ENCODE measurements at regions not wholly inside any gene's neighbourhood (a gene's known extent, or its start where the extent isn't known, plus 50 kb on each side); places are given as distances from the start of the nearest gene placed in this dataset.

DNA sequence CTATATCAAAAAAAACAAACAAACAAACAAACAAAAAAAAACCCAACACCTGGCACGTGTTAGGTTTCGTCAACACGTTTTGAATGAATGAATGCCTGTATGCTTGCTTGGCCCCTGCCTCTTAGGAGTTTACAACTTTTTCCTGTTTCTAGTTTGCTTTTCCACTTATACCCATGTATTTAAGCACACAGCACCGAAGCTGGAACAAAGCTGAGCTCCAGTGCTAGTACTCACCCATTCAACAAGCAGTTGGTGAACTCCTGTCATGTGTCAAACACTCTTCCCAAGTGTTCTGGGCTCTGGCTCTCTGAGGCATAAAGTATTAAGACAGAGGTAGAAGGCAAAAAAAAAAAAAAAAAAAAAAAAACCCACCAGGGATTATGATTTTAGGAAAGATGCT, 599.3 kb downstream of the BUD13 start:
- no peak for DNase-seq (ENCODE audit: low read depth)
- no peak overlapping the region for H3K4me3 ChIP-seq (ENCODE audit: low read depth, low read length)

GRCh38 chr11:116172851-116173250, 599.9 kb downstream of the BUD13 start:
- no peak for DNase-seq (ENCODE audit: low read depth)
- H3K4me3 ChIP-seq (ENCODE audit: low read depth, low read length) = no peak overlapping the region

GRCh38 chr11:116172156-116172555, 600.6 kb downstream of the BUD13 start:
- DNase-seq (ENCODE audit: low read depth) = no peak
- H3K4me3 ChIP-seq (ENCODE audit: low read depth, low read length) = no peak overlapping the region

DNA sequence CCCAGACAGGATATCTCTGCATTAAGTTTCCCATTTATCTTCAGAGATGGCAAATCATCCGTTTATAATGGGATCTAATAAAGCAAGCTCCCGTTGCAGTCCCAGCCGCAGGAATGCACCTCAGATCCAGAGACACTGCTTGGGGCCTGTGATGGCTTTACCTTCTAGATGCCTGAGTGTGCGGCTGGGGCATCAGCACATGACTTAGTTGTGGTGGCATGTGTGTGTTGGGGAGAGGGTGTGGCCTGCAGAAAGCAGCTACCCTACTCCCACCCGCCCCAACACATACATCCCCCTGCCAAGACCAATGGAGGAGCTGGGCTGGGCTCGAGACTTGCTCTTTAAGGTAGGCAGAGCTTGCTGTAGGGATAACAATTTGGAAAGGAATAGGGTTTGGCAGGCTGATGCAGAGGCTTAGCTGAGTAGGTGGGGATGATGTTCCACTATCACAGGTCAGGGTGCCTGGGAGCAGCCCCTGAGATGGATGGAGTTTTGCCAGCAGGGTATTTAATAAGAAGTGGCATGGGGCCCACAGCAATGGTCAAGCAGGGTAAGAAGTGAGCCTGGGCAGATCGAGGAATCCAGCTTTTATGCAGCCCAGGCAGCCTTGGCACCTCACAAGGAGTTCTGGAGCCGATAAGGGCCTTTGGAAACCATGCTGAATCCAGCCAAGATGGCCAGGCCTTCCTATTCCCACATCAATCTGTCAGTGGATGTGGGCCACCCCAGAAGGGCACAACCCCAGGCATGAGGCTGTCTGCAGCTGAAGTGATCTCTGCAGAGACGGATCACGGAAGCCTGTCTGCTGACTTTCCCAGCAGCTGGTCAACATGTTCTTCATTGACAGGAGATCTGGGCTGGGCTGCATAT, 601.3 kb downstream of the BUD13 start:
- DNase-seq (ENCODE audit: low read depth) = no peak
- H3K4me3 ChIP-seq (ENCODE audit: low read depth, low read length) = no peak overlapping the region

GRCh38 chr11:116170526-116171120, 602.2 kb downstream of the BUD13 start:
- no peak for DNase-seq (ENCODE audit: low read depth)

GRCh38 chr11:116169776-116170175, 603.0 kb downstream of the BUD13 start:
- H3K4me3 ChIP-seq (ENCODE audit: low read depth, low read length) = no peak overlapping the region
- DNase-seq (ENCODE audit: low read depth) = no peak

More at GRCh38 chr11:116170526-116171120, 602.2 kb downstream of the BUD13 start:
- no peak overlapping the region for H3K4me3 ChIP-seq (ENCODE audit: low read depth, low read length)

DNA sequence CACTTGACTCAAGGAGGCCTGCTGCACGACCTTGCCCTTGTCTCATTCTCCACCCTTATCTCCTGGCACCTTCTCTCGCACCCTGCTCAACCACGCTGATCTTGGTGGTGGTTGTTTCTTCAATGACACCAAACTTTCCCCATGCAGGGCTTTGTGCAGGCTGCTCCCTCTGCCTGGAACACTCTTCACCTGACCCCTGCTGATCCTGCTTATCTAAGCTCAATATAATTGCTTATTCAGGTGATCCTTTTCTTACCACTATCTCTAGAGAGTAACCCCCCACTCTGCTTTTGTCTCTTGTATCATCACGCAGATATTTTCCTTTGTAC, 604.4 kb downstream of the BUD13 start:
- no peak for DNase-seq (ENCODE audit: low read depth)
- no peak overlapping the region for H3K4me3 ChIP-seq (ENCODE audit: low read depth, low read length)

DNA sequence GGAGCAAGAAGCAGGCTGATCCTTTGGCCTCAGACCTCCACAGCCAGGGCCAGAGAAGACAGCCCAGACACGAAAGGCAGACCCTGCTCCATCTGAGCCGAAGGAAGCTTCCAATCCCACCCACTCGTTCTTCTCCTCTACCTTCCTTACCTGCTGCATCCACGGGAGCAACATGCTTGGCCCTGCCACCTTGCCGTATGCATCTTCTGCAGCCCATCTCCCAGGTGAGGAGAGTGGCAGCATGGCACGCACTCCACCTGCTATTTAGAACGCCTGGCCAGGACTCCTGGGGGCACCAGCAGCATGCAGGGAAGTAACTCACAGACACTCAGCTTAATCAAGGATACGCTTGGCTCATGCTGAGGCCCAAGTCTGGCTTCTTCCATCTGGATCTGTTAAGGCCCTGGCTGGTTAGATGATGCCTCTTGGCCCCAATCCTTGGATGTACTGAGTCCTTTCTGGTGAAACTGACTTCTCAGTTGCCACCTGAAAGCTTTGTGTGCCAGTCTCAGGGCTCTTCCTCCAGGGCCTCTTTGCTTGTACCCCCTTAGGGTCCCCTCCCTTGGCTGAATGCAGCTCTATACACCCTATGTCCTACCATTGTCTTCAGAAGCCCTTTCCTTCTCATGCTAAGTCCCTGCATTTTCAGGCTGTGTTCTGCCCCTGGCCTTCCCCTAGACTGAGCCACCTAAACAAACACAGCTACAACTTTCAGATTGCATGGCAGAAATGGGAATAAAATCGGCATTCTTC, 604.9 kb downstream of the BUD13 start:
- H3K4me3 ChIP-seq (ENCODE audit: low read depth, low read length) = no peak overlapping the region
- DNase-seq (ENCODE audit: low read depth) = no peak

DNA sequence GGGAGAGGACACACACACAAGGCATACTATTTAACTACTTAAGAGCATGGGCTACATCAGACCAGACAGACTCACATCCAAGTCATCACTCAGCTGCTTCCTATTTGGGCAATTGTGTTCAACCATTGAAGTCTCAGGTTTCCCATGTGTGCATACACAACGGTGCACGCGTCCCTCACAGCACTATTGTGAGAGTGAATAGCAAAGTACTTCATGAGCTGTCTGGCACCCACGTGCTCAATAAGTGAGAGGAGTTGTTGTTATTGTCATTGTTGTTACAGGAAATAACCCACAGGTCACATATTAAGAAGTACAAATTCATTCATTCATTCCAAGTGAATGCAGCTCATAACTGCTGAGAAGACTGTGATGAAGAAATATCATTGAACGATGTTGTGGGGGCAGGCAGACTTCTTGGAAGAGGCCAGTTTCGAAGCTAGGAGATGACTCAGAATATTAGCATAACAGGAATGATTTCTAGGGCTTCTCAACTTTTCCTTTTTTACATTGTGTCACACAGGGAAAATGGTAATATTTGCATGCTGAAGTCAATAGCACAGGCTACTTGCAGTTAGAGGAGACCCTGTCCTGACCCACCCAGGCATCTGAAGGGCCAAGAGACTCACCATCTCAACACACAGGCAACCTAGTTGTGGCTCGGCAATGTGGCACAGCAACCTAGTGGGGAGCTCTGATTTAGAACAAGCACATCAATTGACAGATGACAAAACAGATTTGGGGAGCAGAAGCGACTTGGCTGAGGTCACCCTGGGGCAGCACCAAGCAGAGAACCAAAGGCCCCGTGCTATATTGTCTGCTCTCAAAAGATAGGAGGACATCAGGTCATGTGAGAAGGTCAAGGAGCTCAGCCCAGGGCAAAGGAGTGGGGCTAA, 606.0 kb downstream of the BUD13 start:
- no peak for DNase-seq (ENCODE audit: low read depth)
- H3K4me3 ChIP-seq (ENCODE audit: low read depth, low read length) = no peak overlapping the region

DNA sequence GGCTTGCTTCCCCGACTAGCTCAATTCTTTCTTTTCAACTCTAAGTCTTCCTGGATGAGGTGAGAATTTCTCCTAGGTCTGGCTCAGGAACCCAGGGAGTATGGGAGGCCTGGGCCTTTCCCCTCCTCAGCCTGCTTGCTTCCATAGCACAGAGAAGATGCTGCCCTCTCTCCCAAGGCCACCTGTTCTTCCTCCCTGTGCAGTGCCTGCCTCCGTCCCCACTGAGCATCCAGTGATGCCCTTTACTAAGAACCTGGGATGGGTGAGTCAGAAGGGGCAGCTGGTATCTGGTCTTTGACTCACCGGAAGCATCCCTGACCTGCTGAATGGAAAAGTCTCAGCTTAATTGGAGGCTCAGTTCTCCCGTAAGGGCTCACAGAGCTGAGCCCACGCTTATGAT, 607.9 kb downstream of the BUD13 start:
- DNase-seq (ENCODE audit: low read depth) = no peak
- H3K4me3 ChIP-seq (ENCODE audit: low read depth, low read length) = no peak overlapping the region

GRCh38 chr11:116162886-116163230, 609.9 kb downstream of the BUD13 start:
- no peak for DNase-seq (ENCODE audit: low read depth)

DNA sequence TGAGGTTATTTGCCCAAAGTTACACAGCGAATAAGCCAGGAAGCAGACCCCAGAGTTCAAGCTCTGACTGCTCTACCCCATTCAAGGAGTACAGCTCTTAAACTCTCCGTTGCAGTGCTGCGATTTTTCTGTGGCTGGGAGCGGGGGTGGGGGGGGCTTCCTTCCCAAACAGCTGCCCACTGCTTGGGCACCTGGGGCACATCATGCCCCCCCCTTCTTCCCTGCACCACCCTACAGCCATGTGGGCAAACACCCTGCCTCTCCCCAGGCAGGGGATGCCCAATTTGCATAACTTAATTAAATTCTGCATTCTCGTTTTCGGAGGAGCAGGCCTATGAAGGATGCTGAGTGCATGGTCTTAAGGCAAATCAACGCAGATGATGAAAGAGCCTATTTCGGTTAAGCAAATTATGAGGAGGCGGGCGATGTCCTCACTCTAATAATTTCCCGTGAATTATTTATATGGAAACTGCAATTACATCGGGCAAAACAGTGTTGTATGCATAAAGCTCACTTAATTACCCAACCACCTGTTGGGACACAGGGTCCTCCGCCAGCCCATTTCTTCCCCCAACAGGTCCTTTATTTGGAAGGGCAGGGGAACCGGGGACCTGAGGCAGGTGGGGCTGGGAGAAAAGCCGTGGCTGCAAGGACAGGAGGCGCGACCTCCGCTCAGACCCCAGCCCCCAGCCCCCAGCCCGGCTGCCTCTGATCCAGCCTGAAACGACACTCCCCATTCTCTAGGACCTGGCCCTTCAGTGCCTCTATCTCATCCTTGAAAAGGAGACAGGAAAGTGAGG, 610.5 kb downstream of the BUD13 start:
- H3K4me3 ChIP-seq (ENCODE audit: low read depth, low read length) = no peak overlapping the region
- no peak for DNase-seq (ENCODE audit: low read depth)

More at GRCh38 chr11:116162886-116163230, 609.9 kb downstream of the BUD13 start:
- H3K4me3 ChIP-seq (ENCODE audit: low read depth, low read length) = no peak overlapping the region

GRCh38 chr11:116148645-116149044, 624.1 kb downstream of the BUD13 start:
- no peak for DNase-seq (ENCODE audit: low read depth)
- no peak overlapping the region for H3K4me3 ChIP-seq (ENCODE audit: low read depth, low read length)

GRCh38 chr11:116148056-116148455, 624.7 kb downstream of the BUD13 start:
- no peak for DNase-seq (ENCODE audit: low read depth)
- no peak overlapping the region for H3K4me3 ChIP-seq (ENCODE audit: low read depth, low read length)

GRCh38 chr11:116145187-116145865, 627.5 kb downstream of the BUD13 start:
- no peak overlapping the region for H3K4me3 ChIP-seq (ENCODE audit: low read depth, low read length)
- no peak for DNase-seq (ENCODE audit: low read depth)

DNA sequence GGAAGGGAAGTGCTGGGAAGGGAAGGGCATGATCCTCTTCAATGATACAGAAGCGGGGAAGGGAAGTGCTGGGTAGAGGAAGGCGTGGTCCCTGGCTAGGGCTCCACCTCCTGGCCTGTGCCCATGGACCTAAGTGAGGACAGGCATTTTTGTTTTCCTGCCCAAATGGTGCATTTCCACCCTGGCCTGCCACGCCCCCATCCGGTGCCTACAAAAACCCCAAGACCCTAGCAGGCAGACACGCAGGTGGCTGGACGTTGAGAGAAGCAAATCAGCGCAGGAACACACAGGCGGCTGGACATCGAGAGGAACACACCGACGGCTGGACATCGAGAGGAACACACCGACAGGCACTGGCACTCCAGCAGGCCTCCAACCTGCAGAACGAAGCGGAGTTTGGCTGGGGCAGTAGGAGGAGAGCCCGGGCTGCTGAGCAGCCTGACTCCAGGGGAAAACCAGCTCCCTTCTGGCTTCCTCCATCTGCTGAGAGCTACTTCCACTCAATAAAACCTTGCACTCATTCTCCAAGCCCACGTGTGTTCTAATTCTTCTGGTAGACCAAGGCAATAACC, 628.3 kb downstream of the BUD13 start:
- H3K4me3 ChIP-seq (ENCODE audit: low read depth, low read length) = no peak overlapping the region
- DNase-seq (ENCODE audit: low read depth) = no peak

- DNase-seq (ENCODE audit: low read depth) = no peak
- H3K4me3 ChIP-seq (ENCODE audit: low read depth, low read length) = no peak overlapping the region
Measured at GRCh38 chr11:116138280-116138679, 634.1 kb upstream of the CADM1 start.

- DNase-seq (ENCODE audit: low read depth) = no peak
- H3K4me3 ChIP-seq (ENCODE audit: low read depth, low read length) = no peak overlapping the region
Measured at GRCh38 chr11:116137753-116138152, 633.5 kb upstream of the CADM1 start.
